IMR-90 (cell line): ENCODE measurements at regions not wholly inside any gene's neighbourhood (a gene's known extent, or its start where the extent isn't known, plus 50 kb on each side); places are given as distances from the start of the nearest gene placed in this dataset.

Experiments used
- ATAC-seq: fragments of 200-7000 bp; cut with Tn5 transposase; 2 replicates; pipeline ENCODE4 v1.9.1; 2020; ENCODE audit warnings: low read depth, mild to moderate bottlenecking, moderate library complexity
- BruUV-seq: library from RNA; stranded (reverse); fragments of 400-500 nt; replicated peaks from 2 replicates; lab custom pipeline; 2021; lab: Mats Ljungman, UMichigan
- CTCF ChIA-PET: fragments of 300-600 bp; formaldehyde crosslinking; extraction: SDS; loops from one replicate; lab custom pipeline; 2021; ENCODE audit warnings: antibody characterized with exemption; lab: Yijun Ruan, JAX
- POLR2A ChIA-PET: fragments of 300-600 bp; sonication (Branson Sonifier 250); formaldehyde crosslinking; loops from one replicate; lab custom pipeline; 2022; ENCODE audit warnings: antibody characterized with exemption; ENCODE audit not compliant: unreplicated experiment; lab: Charles Lee
- DNase-seq: peaks from one replicate; pipeline ENCODE4 v3.0.0; 2013
- H2AFZ ChIP-seq: replicated peaks from 2 replicates; pipeline ENCODE3; 2013; ENCODE audit warnings: low read length, mild to moderate bottlenecking; ENCODE audit not compliant: poor library complexity
- H2AK5ac ChIP-seq: 2 replicates; pipeline ENCODE4 v1.6.1; 2013; ENCODE audit warnings: low read depth, low read length, inconsistent platforms
- H2AK9ac ChIP-seq: replicated peaks from 2 replicates; pipeline ENCODE3; 2013; ENCODE audit warnings: mild to moderate bottlenecking, low read depth, low read length, moderate library complexity; ENCODE audit not compliant: poor library complexity
- H2BK120ac ChIP-seq: 2 replicates; pipeline ENCODE4 v1.6.1; 2013; ENCODE audit warnings: low read depth, low read length, inconsistent platforms
- H2BK15ac ChIP-seq: 3 replicates; pipeline ENCODE4 v1.6.1; 2013; ENCODE audit warnings: low read depth, low read length, inconsistent platforms
- H2BK20ac ChIP-seq: 2 replicates; pipeline ENCODE4 v1.6.1; 2013; ENCODE audit warnings: low read depth, mild to moderate bottlenecking, inconsistent platforms, low read length, moderate library complexity
- H2BK5ac ChIP-seq: 2 replicates; pipeline ENCODE4 v1.6.1; 2013; ENCODE audit warnings: mild to moderate bottlenecking, low read depth, low read length, inconsistent platforms; ENCODE audit not compliant: poor library complexity, severe bottlenecking
- H3K14ac ChIP-seq: replicated peaks from 2 replicates; pipeline ENCODE4 v1.6.1; 2013; ENCODE audit warnings: low read depth, low read length, inconsistent platforms
- H3K18ac ChIP-seq: 2 replicates; pipeline ENCODE4 v1.6.1; 2013; ENCODE audit warnings: low read depth, low read length, control low read depth
- H3K23ac ChIP-seq: 2 replicates; pipeline ENCODE4 v1.6.1; 2013; ENCODE audit warnings: low read depth, low read length, inconsistent platforms
- H3K27ac ChIP-seq: 2 replicates; pipeline ENCODE4 v1.5.1; 2013; ENCODE audit warnings: mild to moderate bottlenecking, control low read depth, low read length; ENCODE audit not compliant: insufficient read depth
- H3K27me3 ChIP-seq: 2 replicates; pipeline ENCODE4 v1.6.1; 2013; ENCODE audit warnings: low read length; ENCODE audit not compliant: control insufficient read depth, insufficient read depth
- H3K36me3 ChIP-seq: 2 replicates; pipeline ENCODE4 v1.6.1; 2013; ENCODE audit warnings: low read length, mixed read lengths; ENCODE audit not compliant: control insufficient read depth, insufficient read depth
- H3K4ac ChIP-seq: 2 replicates; pipeline ENCODE4 v1.6.1; 2013; ENCODE audit warnings: low read depth, low read length, inconsistent platforms
- H3K4me1 ChIP-seq: 2 replicates; pipeline ENCODE4 v1.6.1; 2013; ENCODE audit warnings: low read length, mixed read lengths; ENCODE audit not compliant: control insufficient read depth, insufficient read depth
- H3K4me2 ChIP-seq: 2 replicates; pipeline ENCODE4 v1.6.1; 2013; ENCODE audit warnings: low read depth, mild to moderate bottlenecking, control low read depth, low read length, moderate library complexity
- H3K4me3 ChIP-seq: 2 replicates; pipeline ENCODE4 v1.5.1; 2013; ENCODE audit warnings: low read depth, mild to moderate bottlenecking, control low read depth, low read length, moderate library complexity; ENCODE audit not compliant: insufficient read depth
- H3K56ac ChIP-seq: 2 replicates; pipeline ENCODE4 v1.6.1; 2013; ENCODE audit warnings: low read length, inconsistent platforms; ENCODE audit not compliant: insufficient read depth; ENCODE audit errors: extremely low read depth
- H3K79me1 ChIP-seq, 2 experiments: 2 replicates each; pipeline ENCODE4 v1.6.1; 2013; ENCODE audit warnings: low read length in 2 of 2, inconsistent platforms in 1 of 2, low read depth in 1 of 2
- H3K9ac ChIP-seq: 2 replicates; pipeline ENCODE4 v1.6.1; 2013; ENCODE audit warnings: low read depth, low read length, control low read depth
- H3K9me1 ChIP-seq: 2 replicates; pipeline ENCODE4 v1.6.1; 2013; ENCODE audit warnings: low read length, inconsistent platforms; ENCODE audit not compliant: insufficient read depth
- H3K9me3 ChIP-seq: 2 replicates; pipeline ENCODE4 v1.6.1; 2013; ENCODE audit warnings: low read length; ENCODE audit not compliant: control insufficient read depth, insufficient read depth
- H4K20me1 ChIP-seq: 2 replicates; pipeline ENCODE4 v1.6.1; 2013; ENCODE audit warnings: low read length, inconsistent platforms; ENCODE audit not compliant: insufficient read depth
- H4K5ac ChIP-seq: 2 replicates; pipeline ENCODE4 v1.6.1; 2013; ENCODE audit warnings: mild to moderate bottlenecking, low read depth, low read length, control low read depth
- H4K8ac ChIP-seq, 2 experiments: 2 replicates each; pipeline ENCODE4 v1.6.1; 2013; ENCODE audit warnings: low read depth in 2 of 2, low read length in 2 of 2, control low read depth in 1 of 2, inconsistent platforms in 1 of 2
- H4K91ac ChIP-seq: 2 replicates; pipeline ENCODE4 v1.6.1; 2013; ENCODE audit warnings: low read depth, low read length, inconsistent platforms; ENCODE audit not compliant: insufficient read depth
- BHLHE40 ChIP-seq: fragments of 150-350 bp; IDR thresholded peaks from 2 replicates; pipeline ENCODE4 v1.6.1; 2016; ENCODE audit warnings: mild to moderate bottlenecking, low read depth, low read length
- CEBPB ChIP-seq: IDR thresholded peaks from 2 replicates; pipeline ENCODE4 v1.6.1; 2012; ENCODE audit warnings: low read depth, low read length, improper control_type of control experiment
- CHD1 ChIP-seq: IDR thresholded peaks from 2 replicates; pipeline ENCODE4 v1.6.1; 2012; ENCODE audit warnings: low read depth, low read length, improper control_type of control experiment
- CTCF ChIP-seq: conservative IDR thresholded peaks from 2 replicates; pipeline ENCODE4 v1.5.1; 2012; ENCODE audit warnings: mild to moderate bottlenecking, low read depth, low read length, improper control_type of control experiment
- FOS ChIP-seq: fragments of 150-350 bp; IDR thresholded peaks from 2 replicates; pipeline ENCODE4 v1.6.1; 2016; ENCODE audit warnings: low read depth, low read length
- MAFK ChIP-seq: IDR thresholded peaks from 2 replicates; pipeline ENCODE4 v1.6.1; 2012; ENCODE audit warnings: low read depth, low read length, improper control_type of control experiment
- MAZ ChIP-seq: IDR thresholded peaks from 2 replicates; pipeline ENCODE4 v1.6.1; 2012; ENCODE audit warnings: low read depth, mild to moderate bottlenecking, low read length, improper control_type of control experiment, moderate library complexity, borderline replicate concordance
- MXI1 ChIP-seq: IDR thresholded peaks from 2 replicates; pipeline ENCODE4 v1.6.1; 2012; ENCODE audit warnings: low read depth, mild to moderate bottlenecking, low read length, moderate library complexity, borderline replicate concordance
- NFE2L2 ChIP-seq: fragments of 150-350 bp; IDR thresholded peaks from 2 replicates; pipeline ENCODE4 v1.6.1; 2016; ENCODE audit warnings: low read depth, mild to moderate bottlenecking, low read length
- POLR2A ChIP-seq: IDR thresholded peaks from 2 replicates; pipeline ENCODE4 v1.6.1; 2012; ENCODE audit warnings: mild to moderate bottlenecking, low read depth, low read length
- RAD21 ChIP-seq: IDR thresholded peaks from 2 replicates; pipeline ENCODE4 v1.6.1; 2012; ENCODE audit warnings: low read length, improper control_type of control experiment
- RCOR1 ChIP-seq: IDR thresholded peaks from 2 replicates; pipeline ENCODE4 v1.6.1; 2012; ENCODE audit warnings: mild to moderate bottlenecking, low read length, improper control_type of control experiment; ENCODE audit not compliant: insufficient replicate concordance
- RFX5 ChIP-seq: IDR thresholded peaks from 2 replicates; pipeline ENCODE4 v1.8.0; 2012; ENCODE audit warnings: low read depth, mild to moderate bottlenecking, low read length, moderate library complexity
- SMC3 ChIP-seq: fragments of 150-350 bp; IDR thresholded peaks from 2 replicates; pipeline ENCODE4 v1.6.1; 2016; ENCODE audit warnings: low read depth, mild to moderate bottlenecking, antibody characterized with exemption, low read length, moderate library complexity
- USF2 ChIP-seq: fragments of 150-350 bp; IDR thresholded peaks from 2 replicates; pipeline ENCODE4 v1.6.1; 2017; ENCODE audit warnings: mild to moderate bottlenecking, antibody characterized with exemption, low read length, low read depth
- WGBS, 2 experiments: methylation state at CpG; one replicate each; pipeline versions ENCODE4 v1.1.5 to v1.1.7; 2013; ENCODE audit warnings: missing lambda C conversion rate in 2 of 2; ENCODE audit not compliant: insufficient read length in 1 of 2; ENCODE audit errors: extremely low coverage in 2 of 2; 5-methylcytosine and 5-hydroxymethylcytosine counted together
- dilution Hi-C: fragments of 300-500 bp; cut with HindIII; formaldehyde crosslinking; loops from one replicate; pipeline ENCODE4 v1.14.3; 2018; ENCODE audit warnings: low sequenced_read_pairs; ENCODE audit not compliant: unreplicated experiment
- in situ Hi-C: fragments of 300-500 bp; cut with MboI; formaldehyde crosslinking; loops from 3 replicates; pipeline ENCODE4 v1.14.3; 2019; ENCODE audit warnings: low sequenced_read_pairs, inconsistent platforms, mixed read lengths
- intact Hi-C: fragments of 100-400 bp; cut with micrococcal nuclease; formaldehyde crosslinking; loops from 2 replicates; pipeline ENCODE4 v1.10.0; 2022
- TF ChIP-seq, protein P1 (sequence below): fragments of 150-350 bp; IDR thresholded peaks from 2 replicates; pipeline ENCODE4 v1.6.1; 2016; ENCODE audit warnings: low read depth, mild to moderate bottlenecking, low read length, moderate library complexity, borderline replicate concordance

- Histone ChIP-seq H2AK9ac (no peak overlapping the region), H3K9me3 (no peaks in the 10 kb centered on the region), H2BK5ac (no peak overlapping the region), H2BK15ac (no peak overlapping the region), H2BK120ac (no peak overlapping the region), H4K20me1 (no peaks in the 10 kb centered on the region), H2AFZ (no peak overlapping the region), H4K91ac (no peak overlapping the region), H2BK20ac (no peak overlapping the region), H3K36me3 (no peaks in the 10 kb centered on the region), H3K4me2 (no peak overlapping the region), H3K18ac (no peak overlapping the region), H3K9me1 (no peaks in the 10 kb centered on the region), H3K56ac (no peak overlapping the region), H3K27ac (no peak overlapping the region), H3K27me3 (no peaks in the 10 kb centered on the region), H4K5ac (no peak overlapping the region), H2AK5ac (no peak overlapping the region), H3K4me1 (no peaks in the 10 kb centered on the region), H3K9ac (no peak overlapping the region), H3K4ac (no peak overlapping the region), H4K8ac (no peak overlapping the region), H3K4me3 (no peak overlapping the region), H3K14ac (no peak overlapping the region), H3K79me1 (no peaks in the 10 kb centered on the region), H3K23ac (no peak overlapping the region)
- POLR2A ChIA-PET, result no interaction called here
- in situ Hi-C loops, result loop anchor here (25.0 kb wide), 1 partner anchor 1093 kb away; no protein-coding TSS in a partner anchor
- WGBS, 2 experiments, result no CpG with 5 or more reads among the region's 2 CpGs
- ATAC-seq (no peak), DNase-seq (no peak)
- CTCF ChIA-PET, result no interaction called here
- intact Hi-C loops, result no loop called here
- TF ChIP-seq POLR2A (no peak), FOS (no peak), USF2 (no peak), CHD1 (no peak), BHLHE40 (no peak), RFX5 (no peak), NFE2L2 (no peak), MXI1 (no peak), RCOR1 (no peak), CTCF (no peak), MAZ (no peak), MAFK (no peak), RAD21 (no peak), SMC3 (no peak), CEBPB (no peak)
- TF ChIP-seq, protein P1, sequence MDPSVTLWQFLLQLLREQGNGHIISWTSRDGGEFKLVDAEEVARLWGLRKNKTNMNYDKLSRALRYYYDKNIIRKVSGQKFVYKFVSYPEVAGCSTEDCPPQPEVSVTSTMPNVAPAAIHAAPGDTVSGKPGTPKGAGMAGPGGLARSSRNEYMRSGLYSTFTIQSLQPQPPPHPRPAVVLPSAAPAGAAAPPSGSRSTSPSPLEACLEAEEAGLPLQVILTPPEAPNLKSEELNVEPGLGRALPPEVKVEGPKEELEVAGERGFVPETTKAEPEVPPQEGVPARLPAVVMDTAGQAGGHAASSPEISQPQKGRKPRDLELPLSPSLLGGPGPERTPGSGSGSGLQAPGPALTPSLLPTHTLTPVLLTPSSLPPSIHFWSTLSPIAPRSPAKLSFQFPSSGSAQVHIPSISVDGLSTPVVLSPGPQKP, result no peak
- dilution Hi-C loops, result no loop called here
- no TSS peak for BruUV-seq
Measured at GRCh38 chr7:7118822-7119221, 63.5 kb upstream of the C1GALT1 start.
